OCI-LY7 (cell line): ENCODE measurements at regions not wholly inside any gene's neighbourhood (a gene's known extent, or its start where the extent isn't known, plus 50 kb on each side); places are given as distances from the start of the nearest gene placed in this dataset.

Source experiments
- BruUV-seq: library from RNA; stranded (reverse); fragments of 400-500 nt; replicated peaks from 2 replicates; lab custom pipeline; 2021; lab: Mats Ljungman, UMichigan
- CTCF ChIA-PET: fragments of 300-600 bp; sonication (Branson Sonifier 250); formaldehyde crosslinking; loops from one replicate; lab custom pipeline; 2022; ENCODE audit warnings: antibody characterized with exemption; ENCODE audit not compliant: unreplicated experiment; lab: Charles Lee
- POLR2A ChIA-PET: fragments of 300-600 bp; sonication (Branson Sonifier 250); formaldehyde crosslinking; loops from one replicate; lab custom pipeline; 2022; ENCODE audit warnings: antibody characterized with exemption; lab: Charles Lee
- DNase-seq: peaks from one replicate; pipeline ENCODE4 v3.0.0-alpha.2; 2015; ENCODE audit warnings: low spot score
- H2AFZ ChIP-seq: fragments of 200-600 bp; sonication (generic), shearing (Covaris generic); 2 replicates; pipeline ENCODE4 v1.6.1; 2014; ENCODE audit warnings: mild to moderate bottlenecking, antibody characterized with exemption, low read length, moderate library complexity
- H3K27ac ChIP-seq: fragments of 200-600 bp; sonication (generic); 2 replicates; pipeline ENCODE4 v1.5.1; 2014; ENCODE audit warnings: mixed run types, low read depth, mild to moderate bottlenecking, moderate library complexity, low read length, inconsistent platforms; ENCODE audit not compliant: poor library complexity, severe bottlenecking
- H3K36me3 ChIP-seq: fragments of 200-600 bp; sonication (generic); 2 replicates; pipeline ENCODE4 v1.6.1; 2014; ENCODE audit warnings: mild to moderate bottlenecking, antibody characterized with exemption, low read length, moderate library complexity, mixed read lengths; ENCODE audit not compliant: insufficient read depth
- H3K4me1 ChIP-seq: fragments of 200-600 bp; sonication (generic); 2 replicates; pipeline ENCODE4 v1.5.1; 2014; ENCODE audit warnings: mild to moderate bottlenecking, low read length; ENCODE audit not compliant: insufficient read depth, poor library complexity, severe bottlenecking
- H3K4me2 ChIP-seq: fragments of 200-600 bp; sonication (generic); 2 replicates; pipeline ENCODE4 v1.6.1; 2014; ENCODE audit warnings: mild to moderate bottlenecking, low read length
- H3K4me3 ChIP-seq: fragments of 200-600 bp; sonication (generic); 2 replicates; pipeline ENCODE4 v1.5.1; 2014; ENCODE audit warnings: mild to moderate bottlenecking, low read depth, low read length; ENCODE audit not compliant: poor library complexity, severe bottlenecking
- H3K79me2 ChIP-seq: fragments of 200-600 bp; sonication (generic); 2 replicates; pipeline ENCODE4 v1.6.1; 2016; ENCODE audit warnings: low read depth, mild to moderate bottlenecking, low read length, moderate library complexity, mixed read lengths; ENCODE audit not compliant: insufficient read depth
- H3K9me2 ChIP-seq: fragments of 200-600 bp; sonication (generic); 2 replicates; pipeline ENCODE4 v1.6.1; 2016; ENCODE audit warnings: mild to moderate bottlenecking, low read length, mixed read lengths; ENCODE audit not compliant: insufficient read depth
- H3K9me3 ChIP-seq: fragments of 200-600 bp; sonication (generic); 2 replicates; pipeline ENCODE4 v1.6.1; 2014; ENCODE audit warnings: mild to moderate bottlenecking, mixed run types, low read length, mixed read lengths
- H4K20me1 ChIP-seq: fragments of 200-600 bp; sonication (generic); 2 replicates; pipeline ENCODE4 v1.6.1; 2014; ENCODE audit warnings: mild to moderate bottlenecking, antibody characterized with exemption, low read length, moderate library complexity, mixed read lengths; ENCODE audit not compliant: insufficient read depth
- EZH2phosphoT487 ChIP-seq: fragments of 200-600 bp; sonication (generic); IDR thresholded peaks from 2 replicates; pipeline ENCODE4 v1.6.1; 2018; ENCODE audit warnings: low read depth, borderline replicate concordance, mild to moderate bottlenecking, mixed run types, antibody characterized with exemption, low read length, moderate library complexity, mixed read lengths
- intact Hi-C: fragments of 100-400 bp; cut with micrococcal nuclease; formaldehyde crosslinking; loops from one replicate; pipeline ENCODE4 v1.10.0; 2022; ENCODE audit not compliant: unreplicated experiment
- TF ChIP-seq, protein P1 (sequence below): fragments of 200-600 bp; sonication (generic); conservative IDR thresholded peaks from 2 replicates; pipeline ENCODE4 v1.5.1; 2014; ENCODE audit warnings: mild to moderate bottlenecking, antibody characterized with exemption, low read length, moderate library complexity, mixed read lengths

DNA sequence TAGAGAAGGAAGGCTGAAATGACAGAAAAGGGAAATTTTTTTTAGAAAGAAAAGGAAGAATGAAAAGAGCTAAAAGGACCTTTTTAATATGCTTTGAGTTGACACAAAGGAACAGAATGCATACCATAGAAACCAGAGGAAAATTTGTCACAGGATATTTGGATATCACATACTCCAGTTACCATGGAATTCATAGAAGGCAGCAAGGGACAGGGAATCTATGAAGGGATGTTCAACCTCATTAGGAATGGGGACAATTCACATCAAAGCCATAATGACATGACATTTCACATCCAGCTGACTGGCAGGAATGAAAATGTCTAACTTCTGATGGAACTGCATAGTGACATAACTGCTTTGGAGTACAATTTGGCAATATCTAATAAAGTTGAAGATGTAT, 469.4 kb downstream of the CCER1 start:
- CTCF ChIA-PET: no interaction called here
- no peak for TF ChIP-seq EZH2phosphoT487
- TF ChIP-seq, protein P1, sequence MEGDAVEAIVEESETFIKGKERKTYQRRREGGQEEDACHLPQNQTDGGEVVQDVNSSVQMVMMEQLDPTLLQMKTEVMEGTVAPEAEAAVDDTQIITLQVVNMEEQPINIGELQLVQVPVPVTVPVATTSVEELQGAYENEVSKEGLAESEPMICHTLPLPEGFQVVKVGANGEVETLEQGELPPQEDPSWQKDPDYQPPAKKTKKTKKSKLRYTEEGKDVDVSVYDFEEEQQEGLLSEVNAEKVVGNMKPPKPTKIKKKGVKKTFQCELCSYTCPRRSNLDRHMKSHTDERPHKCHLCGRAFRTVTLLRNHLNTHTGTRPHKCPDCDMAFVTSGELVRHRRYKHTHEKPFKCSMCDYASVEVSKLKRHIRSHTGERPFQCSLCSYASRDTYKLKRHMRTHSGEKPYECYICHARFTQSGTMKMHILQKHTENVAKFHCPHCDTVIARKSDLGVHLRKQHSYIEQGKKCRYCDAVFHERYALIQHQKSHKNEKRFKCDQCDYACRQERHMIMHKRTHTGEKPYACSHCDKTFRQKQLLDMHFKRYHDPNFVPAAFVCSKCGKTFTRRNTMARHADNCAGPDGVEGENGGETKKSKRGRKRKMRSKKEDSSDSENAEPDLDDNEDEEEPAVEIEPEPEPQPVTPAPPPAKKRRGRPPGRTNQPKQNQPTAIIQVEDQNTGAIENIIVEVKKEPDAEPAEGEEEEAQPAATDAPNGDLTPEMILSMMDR: no peak
- Histone ChIP-seq H2AFZ (no peak overlapping the region), H3K9me3 (no peaks in the 10 kb centered on the region), H3K36me3 (no peaks in the 10 kb centered on the region), H3K79me2 (no peaks in the 10 kb centered on the region), H3K9me2 (no peaks in the 10 kb centered on the region), H4K20me1 (no peaks in the 10 kb centered on the region), H3K4me2 (no peak overlapping the region), H3K4me1 (no peaks in the 10 kb centered on the region), H3K27ac (no peak overlapping the region), H3K4me3 (no peak overlapping the region)
- no peak for DNase-seq
- POLR2A ChIA-PET: no interaction called here
- intact Hi-C loops: no loop called here
- no TSS peak for BruUV-seq

DNA sequence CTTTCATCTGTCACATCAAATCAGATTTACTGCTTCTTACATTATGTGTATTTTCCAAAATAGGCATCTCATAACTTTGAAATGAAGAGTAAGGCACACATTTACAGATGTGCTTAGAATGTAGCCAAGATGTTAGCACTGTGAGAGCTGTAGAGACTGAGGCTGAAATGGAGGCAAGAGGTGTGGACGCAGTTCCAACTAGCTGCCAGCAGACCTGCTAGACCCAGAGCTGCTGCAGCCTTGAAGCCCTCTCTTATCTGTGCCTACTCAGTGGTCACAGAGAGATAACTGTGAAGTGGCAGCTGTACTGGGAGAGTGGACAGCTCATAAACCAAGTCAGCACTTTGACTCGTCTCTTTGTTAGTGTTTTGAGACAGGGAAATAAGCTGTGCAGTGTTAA, 470.9 kb downstream of the CCER1 start:
- no peak for DNase-seq
- H3K4me3 ChIP-seq: no peak overlapping the region
- no peaks in the 10 kb centered on the region for H3K9me3 ChIP-seq
- H3K36me3 ChIP-seq: no peaks in the 10 kb centered on the region
- no peak overlapping the region for H3K4me2 ChIP-seq
- no peak overlapping the region for H3K27ac ChIP-seq
- BruUV-seq: no TSS peak
- ChIA-PET POLR2A (no interaction called here), CTCF (no interaction called here)
- no peaks in the 10 kb centered on the region for H3K79me2 ChIP-seq
- intact Hi-C loops: no loop called here
- TF ChIP-seq, protein P1: no peak
- no peak for TF ChIP-seq EZH2phosphoT487
- H3K9me2 ChIP-seq: no peaks in the 10 kb centered on the region
- no peaks in the 10 kb centered on the region for H4K20me1 ChIP-seq
- H3K4me1 ChIP-seq: no peaks in the 10 kb centered on the region
- no peak overlapping the region for H2AFZ ChIP-seq

DNA sequence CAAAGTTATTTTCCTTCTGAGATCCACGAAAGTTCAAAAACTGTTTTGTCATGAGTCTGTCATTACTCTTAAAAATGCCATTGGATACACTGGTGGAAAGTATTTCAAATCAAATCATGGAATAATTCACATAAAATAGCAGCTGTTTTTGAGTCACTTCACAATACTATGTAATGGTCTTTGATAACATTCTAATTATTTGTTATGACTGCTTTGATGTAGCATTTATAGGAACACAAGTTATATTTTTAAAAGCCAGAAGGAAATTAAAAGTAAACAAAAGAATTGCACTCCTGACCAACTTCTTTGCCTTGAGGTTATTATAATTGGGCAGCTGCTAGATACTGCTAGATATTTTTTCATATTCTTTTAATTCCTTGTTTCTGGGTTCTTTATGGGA, 473.2 kb downstream of the CCER1 start:
- no peaks in the 10 kb centered on the region for H4K20me1 ChIP-seq
- H3K4me2 ChIP-seq: no peak overlapping the region
- H3K9me2 ChIP-seq: no peaks in the 10 kb centered on the region
- no peaks in the 10 kb centered on the region for H3K36me3 ChIP-seq
- no peak for DNase-seq
- POLR2A ChIA-PET: interaction anchor here (0.7 kb wide), 1 partner anchor 1373 kb away, joined by 3 read pairs; no protein-coding TSS in a partner anchor
- TF ChIP-seq, protein P1: no peak
- TF ChIP-seq EZH2phosphoT487: no peak
- no peaks in the 10 kb centered on the region for H3K4me1 ChIP-seq
- no peak overlapping the region for H3K27ac ChIP-seq
- H3K9me3 ChIP-seq: no peaks in the 10 kb centered on the region
- no peaks in the 10 kb centered on the region for H3K79me2 ChIP-seq
- CTCF ChIA-PET: no interaction called here
- no TSS peak for BruUV-seq
- intact Hi-C loops: no loop called here
- no peak overlapping the region for H3K4me3 ChIP-seq
- no peak overlapping the region for H2AFZ ChIP-seq
